Colon (tissue), 2 donors: ENCODE measurements at regions not wholly inside any gene's neighbourhood (a gene's known extent, or its start where the extent isn't known, plus 50 kb on each side); places are given as distances from the start of the nearest gene placed in this dataset.

ENCODE experiments used
- FAIRE-seq: peaks from 2 replicates; lab custom pipeline; 2012; peaks lifted over from hg19 to GRCh38; lab: Jason Lieb, UNC
- donor health status: control.
- donor health status: control.

DNA sequence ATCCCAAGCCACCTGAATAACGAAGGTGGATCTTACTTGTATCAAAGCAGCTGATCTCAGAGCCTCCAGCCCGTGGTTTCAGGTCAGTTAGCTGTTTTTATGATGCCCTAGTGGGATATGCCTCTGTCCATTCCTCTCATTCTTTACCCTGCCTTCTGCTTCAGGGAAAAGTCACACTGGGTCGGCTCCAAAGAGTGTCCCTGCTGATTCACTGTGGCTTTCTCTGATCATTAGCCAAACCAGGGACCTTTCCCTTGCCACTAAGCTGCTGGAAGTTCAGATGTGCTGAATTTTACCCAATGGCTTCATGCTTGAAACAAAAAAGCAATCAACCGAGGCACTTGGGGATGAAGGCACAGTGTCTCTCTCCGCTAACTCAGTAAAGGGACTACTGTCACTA lies 170.2 kb upstream of the SALL1 start:
- no peak for FAIRE-seq

DNA sequence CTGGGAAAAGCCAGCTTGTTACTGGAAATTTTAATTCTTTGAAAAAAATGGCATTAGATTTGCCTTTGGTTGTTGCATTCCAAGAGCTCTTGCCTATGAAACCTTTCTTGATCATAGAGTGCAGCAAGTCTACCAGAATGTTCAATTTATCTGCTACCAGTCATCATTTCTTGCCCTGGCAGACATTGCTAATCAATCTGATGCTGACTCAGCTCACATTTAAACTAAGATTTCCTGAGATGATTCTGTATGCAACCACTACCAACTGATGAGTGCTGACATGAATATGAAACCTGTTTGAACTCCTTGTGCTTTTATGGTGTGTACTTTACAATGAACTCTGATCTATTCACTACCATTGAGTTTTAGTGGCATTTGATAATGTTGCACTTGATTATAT lies 166.5 kb upstream of the SALL1 start:
- no peak for FAIRE-seq

DNA sequence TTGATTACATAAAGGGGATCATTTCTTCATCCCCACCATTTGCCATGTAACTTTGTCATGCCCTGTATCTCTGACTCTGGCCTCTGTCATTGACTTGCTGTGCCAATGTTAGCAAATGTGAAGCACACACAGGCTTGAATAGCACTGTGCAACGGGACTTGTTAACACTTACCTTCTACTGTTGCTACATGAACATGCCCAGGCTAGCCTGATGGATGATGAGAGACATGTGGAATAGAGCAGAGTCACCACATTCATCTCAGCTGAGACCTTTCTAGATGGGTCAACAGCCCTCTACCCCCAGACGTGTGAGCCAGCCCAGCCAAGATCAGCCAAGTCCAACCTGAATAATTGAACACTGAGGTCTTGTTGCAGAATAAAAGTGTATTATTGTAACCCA lies 162.1 kb upstream of the SALL1 start:
- no peak for FAIRE-seq

DNA sequence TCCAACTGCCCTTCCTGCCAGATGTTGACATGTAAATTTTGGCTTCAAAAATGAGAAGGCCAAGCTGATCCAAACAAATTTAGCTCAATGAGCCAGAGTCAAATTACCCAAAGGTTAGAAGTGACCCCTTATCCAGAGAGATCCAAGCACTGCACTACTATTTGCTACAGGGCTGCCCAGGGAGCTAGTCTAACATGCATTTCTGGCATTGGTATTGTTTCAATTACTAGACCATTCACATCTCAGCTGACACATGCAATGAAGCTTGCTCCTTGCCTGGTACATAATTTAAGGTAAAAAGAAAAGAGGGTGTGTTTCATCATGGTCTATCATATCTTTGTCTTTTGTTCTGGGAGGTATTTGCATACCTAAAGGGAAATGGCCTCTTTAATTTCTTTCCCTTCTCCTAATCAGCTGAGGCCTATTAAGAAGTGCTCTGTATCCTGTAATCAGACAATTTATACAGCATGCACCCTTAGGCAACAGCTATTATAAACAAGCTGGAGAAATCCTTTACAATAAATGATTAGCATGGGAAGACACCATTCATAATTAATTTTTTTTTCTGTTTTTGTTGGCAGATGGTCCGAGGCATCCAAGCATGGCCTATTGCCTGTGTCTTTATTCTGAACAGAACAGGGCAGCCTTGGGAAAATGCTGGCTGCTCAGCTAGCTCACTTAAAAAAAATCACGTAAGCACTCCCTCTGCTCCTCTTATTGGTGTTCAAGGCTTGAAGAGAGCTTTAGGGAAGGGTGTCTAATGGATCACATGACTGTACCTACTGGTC lies 161.5 kb upstream of the SALL1 start:
- no peak for FAIRE-seq

DNA sequence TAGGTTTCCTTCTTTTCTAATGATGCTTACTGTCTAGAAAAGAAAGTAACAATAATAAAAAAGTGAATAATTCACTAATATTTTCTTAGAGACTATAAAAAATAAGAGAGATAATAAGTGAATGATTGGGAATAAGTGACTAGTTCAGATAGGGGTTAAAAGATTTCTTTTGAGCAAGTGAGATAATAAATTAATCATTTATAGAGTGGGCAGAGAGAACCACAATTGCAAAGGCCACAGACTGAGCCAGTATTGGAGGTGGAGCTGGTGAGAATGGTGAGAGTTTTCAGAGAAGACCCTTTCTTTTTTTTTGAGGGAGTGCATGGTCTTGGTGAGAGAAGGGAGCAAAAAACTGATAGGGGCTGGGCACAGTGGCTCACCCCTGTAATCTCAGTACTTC lies 159.1 kb upstream of the SALL1 start:
- no peak for FAIRE-seq

DNA sequence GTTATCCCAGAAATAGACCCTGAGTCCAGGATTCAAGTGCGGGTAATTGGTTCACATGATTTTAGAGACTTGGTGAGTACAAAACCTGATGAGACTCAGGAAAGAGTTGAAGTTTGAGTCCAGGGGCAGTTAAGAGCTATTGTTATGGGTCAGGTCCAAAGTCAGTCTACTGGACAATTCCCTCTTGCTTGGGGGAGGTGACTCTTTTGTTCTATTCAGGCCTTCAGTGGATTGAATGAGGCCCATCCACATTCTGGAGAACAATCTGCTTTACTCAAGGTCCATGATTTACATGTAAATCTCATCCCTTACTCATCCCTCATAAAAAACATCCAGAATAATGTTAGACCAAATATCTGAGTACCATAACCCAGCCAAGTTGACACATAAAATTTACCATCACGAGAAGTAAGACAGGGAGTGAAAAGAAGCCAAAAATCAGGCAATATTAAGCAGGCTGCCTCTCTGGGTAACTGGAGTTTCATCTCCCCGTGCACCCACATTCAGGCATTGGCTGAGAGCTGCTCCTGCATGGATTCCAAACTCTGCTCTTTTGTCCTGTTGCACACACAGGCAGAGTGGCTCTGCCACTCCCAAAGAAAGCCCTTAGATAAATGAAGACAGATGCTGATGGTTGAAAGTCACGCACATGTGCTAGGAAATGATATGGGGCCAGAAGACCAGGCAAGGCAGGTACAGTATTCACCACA lies 156.0 kb upstream of the SALL1 start:
- no peak for FAIRE-seq

DNA sequence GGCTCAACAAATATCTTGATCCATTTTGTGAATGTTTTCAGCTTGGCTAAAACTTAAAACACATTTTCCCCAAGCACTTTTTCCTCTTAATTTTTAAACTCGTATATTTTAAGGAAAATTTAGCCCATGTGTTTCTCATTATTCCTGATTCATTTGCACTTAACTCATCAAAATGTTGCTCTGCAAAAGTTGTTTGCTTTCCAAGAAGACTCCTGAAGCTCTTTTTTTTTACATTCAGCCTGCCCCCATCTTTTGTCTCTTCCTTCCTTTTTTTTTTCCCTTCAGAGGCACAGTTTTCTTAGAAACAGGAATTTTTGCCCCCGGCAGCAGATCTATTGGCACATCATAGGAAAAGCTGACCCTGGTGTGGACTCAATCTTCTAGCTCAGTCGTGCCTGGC lies 155.0 kb upstream of the SALL1 start:
- no peak for FAIRE-seq

DNA sequence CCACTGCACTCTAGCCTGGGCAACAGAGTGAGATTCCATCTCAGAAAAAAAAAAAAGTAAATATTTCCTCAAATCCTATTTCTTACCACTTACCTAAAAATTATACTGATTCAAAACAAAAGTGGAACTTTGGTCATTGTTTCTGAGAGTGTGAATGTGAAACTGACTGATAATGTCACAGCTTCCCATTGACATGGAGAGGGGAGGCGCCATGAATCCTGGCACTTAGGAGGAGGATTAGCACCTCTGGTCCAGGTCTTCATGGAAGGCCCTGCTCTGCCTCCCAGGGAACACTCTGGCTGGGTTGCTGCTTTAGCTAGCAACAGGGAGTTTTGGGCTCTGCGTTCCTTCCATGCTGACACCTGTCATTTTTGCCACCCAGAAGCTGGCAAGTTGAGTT lies 154.3 kb upstream of the SALL1 start:
- FAIRE-seq: no peak

DNA sequence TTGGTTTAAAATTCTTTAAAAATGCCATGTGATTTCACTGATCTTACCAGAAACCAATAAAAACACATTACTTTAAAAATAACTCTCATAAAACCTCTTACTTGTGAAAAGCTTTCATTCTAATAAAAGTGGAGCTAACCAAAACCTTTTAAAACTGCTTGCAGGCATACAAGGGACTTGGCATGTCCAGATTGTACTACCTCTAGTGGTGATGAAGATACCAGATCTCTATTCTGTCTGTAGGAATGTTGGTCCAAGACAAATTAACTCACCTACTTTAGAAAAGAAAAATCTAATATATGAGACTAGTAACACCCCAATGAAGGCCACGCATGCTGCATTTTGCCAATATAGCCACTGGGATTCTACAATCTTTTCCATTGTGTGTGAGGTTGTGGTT lies 151.0 kb upstream of the SALL1 start:
- FAIRE-seq: no peak

DNA sequence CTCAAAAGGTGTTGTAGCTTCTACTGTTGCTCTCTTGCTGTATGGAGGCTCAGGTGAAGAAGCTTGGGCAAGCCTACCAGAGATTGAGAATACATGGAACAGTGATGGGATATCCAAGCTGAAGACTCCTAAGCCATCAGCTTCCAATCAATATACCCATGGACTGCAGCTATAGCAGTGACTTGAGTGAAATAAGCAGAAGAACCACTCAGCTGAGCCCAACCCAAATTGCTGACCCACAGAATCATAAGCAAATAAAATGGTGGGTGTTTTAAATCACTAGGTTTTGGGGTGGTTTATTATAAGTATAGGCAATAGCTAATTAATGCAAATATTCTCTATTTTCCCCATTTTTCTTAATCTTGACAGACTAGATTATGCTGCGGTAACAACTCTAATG lies 147.7 kb upstream of the SALL1 start:
- FAIRE-seq: no peak

DNA sequence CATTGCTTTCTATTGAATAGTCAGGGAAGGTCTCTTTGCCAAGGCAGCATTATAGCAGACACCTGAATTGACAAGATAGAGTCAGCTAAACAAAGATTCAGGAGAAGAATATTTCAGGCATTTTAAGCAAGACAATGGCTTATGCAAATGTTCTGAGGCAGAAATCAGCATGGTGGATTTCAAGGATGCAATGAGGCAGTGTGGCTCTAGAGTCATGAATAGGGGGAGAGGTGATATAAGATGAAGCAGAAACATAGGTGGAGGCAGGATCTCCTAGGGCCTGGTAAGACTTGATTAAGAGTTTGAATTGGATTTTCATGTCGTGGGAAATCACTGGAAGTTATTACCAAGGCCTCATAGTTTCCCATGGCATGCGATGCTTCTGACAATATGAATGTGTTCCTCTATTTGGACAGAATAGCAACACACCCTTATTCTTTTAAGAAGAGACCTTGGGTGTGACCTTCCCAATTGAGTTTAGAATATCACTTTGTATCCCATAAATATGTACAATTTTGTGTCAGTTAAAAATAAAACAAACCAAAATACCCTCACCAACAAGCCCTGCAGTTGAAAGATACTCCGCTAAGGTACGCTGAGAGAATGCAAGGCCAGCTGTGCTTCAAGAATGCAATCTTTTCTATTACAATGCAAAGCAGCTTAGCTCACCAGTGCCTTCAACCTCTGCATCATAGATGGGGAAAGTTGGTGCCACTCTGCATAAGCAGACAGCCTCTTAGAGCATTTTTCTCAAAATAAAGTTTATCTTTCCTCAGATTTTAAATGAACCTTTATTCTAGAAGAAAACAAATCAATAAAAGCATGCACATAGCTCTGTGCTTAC lies 139.6 kb upstream of the SALL1 start:
- no peak for FAIRE-seq

DNA sequence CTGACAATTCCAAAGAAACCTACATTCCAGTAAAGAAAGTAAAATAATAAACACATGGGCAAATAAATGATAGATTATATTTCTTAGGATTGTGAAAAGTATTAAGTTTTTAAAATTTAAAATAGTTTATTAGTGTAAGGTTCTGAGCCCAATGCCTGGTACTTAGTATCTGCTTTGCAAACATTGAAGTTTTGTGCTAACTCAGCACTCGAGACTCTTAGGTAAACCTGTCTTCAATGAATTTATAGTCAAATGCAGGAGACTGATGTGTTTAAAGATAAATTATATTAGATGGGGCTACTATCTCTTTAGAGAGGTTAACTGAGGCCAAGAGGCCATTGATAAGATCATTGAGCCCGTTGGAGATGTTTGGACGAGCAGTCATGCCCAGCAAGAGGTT lies 138.3 kb upstream of the SALL1 start:
- FAIRE-seq: no peak

DNA sequence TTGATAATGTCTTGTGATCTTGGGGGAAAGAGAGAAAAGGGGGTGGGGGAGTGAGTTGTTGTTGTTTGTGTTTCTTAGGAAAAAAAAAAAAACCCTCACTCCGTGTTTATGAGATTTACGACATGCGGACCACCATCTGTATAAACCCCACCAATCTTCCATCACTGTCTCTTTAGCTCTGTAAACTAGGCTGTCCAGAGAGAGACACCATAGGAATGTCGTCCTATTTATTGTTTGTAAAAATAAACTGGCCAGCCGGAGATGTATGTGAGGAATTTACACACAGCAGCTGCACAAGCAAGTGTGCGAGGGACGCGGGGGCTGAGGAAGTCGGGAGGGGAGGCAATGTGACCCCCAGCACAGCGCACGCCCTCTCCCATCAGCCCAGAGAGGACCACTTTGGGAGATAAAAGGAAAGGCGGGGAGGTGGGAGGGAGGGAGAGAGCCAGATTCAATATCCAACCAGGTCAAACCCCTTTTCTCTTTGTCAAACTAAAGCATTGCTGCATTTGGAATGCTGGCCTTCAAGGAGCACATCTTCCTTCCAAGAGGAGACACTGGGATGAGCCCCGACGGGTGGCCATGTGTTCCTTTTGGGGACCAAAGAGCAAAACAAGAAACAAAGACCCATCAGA lies 136.2 kb upstream of the SALL1 start:
- no peak for FAIRE-seq

DNA sequence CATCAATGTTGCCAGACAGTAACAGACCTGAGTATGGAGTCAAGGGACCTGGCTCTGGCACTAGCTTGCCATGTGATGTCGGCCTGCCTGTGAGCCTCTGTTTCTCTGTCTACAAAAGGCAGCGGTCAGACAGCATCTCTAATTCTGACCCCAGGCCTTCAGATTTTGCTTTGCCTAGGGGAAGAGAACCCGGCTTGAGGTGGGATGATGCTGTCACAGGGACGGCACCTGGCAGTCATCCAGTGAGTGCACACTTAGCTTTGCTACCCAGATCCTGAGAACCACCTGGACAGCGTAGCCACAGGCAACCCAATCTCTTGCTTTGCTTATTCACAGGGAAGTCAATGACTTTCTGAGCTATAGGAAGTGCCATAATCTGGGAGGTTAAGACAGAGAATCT lies 135.2 kb upstream of the SALL1 start:
- FAIRE-seq: no peak

DNA sequence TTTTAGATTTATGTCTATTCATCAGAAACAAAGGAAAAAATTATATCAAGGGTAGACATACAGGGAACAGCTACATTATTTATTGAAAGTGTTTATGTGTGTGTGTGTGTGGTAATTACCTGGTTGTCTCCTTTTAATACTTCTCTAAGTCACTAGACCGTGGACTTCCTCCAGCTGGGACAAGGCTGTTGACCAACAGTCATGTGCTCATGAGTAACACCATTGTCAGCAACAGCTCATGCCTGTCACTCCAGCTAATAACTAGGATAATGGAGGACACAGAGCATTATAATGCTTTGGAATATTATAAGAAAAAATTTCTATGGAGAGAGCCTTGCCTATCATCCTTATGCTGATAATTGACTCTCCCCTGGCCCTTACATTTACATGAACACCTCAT lies 125.3 kb upstream of the SALL1 start:
- no peak for FAIRE-seq

DNA sequence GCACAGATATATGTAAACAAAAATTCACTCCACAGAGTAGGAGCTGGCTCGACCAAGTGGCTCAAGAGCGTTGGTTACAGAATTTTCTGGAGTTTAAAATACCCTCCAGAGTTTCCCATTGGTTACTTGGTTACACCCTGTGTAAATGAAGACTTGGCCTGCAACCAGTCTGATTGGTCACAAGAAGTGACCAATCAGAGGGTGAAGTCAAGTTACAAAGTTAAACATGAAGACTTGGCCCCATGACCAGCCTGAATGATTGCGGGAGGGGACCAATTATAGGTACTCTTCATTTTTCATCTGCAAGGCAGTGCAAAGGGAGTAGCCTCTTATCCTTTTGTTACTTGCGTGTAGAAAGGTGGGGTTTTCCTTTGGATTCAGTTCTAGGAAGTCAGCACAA lies 121.3 kb upstream of the SALL1 start:
- FAIRE-seq: no peak

DNA sequence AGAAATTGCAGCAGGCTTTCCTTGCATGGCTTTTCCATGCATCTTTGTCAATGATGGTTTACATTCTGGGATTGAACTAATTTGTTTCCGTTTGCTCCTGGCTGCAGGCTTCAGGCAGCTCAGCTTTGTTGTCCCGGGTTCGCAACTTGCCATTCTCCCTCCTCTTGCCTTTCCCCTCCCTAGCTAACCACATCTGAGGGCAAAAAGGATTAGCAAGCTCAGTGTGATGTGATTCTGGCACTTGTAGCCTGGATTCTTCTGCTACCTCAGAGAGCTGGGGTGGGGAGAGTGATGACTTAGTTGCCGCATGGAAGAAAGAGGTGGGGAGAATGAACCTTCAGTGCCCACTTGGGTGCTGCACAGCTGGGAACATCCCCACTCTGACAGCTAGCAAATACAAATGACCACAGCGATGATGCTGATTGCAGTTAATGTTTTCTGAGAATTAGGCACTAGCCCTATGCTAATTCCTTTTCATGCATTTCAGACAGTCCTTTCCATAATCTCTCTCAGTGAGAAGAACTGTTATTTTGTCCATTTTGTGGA lies 120.2 kb upstream of the SALL1 start:
- no peak for FAIRE-seq

DNA sequence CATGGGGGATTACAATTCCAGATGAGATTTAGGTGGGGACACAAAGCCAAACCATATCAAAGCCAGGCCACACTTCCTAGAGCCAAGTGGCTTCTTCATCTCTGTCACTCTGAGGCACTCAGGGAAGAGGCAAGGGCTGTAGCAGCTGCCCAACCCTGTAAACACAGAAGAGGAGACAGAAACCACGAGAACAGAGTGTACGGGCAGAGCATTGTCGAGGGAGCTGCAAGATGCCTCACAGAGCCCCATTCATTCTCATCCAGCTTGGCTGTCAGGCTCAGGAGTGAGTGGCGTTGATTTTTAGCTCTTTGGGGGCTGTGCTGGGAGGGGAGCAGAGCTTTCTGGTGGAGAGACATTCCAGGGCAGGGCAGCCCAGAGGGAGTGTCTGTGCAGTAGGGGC lies 117.2 kb upstream of the SALL1 start:
- no peak for FAIRE-seq

DNA sequence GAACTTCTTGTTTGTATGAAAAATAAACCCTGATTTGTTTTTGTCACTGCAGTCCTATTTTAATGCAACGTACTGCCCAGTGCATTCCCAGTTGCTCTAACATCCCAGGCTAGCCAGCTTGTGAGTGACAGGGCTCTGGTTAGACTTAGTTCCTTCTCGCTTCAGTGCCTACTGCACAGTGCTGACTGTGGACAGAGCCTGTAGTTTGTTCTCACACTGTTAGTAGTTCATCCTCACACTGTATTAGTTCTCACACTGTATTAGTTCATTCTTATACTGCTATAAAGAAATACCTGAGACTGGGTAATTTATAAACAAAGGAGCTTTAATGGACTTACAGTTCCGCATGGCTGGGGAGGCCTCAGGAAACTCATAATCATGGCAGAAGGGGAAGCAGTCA lies 116.6 kb upstream of the SALL1 start:
- no peak for FAIRE-seq

DNA sequence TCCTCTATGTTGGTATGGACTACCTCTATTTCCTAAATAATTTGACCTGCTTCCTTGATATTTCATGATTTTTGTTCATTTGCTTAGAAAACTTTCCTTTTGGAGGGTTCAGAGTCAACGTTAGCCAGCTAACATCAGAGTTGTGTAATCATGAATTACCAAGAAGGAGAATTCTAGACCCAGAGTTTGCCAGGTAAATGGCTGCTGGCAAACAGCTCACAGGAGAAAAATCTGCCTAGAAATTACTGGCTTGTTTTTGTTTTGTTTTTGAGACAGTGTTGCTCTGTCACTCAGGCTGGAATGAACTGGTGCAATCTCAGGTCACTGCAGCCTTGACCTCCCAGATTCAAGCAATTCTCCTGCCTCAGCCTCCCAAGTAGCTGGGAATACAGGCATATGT lies 111.4 kb upstream of the SALL1 start:
- FAIRE-seq: no peak

DNA sequence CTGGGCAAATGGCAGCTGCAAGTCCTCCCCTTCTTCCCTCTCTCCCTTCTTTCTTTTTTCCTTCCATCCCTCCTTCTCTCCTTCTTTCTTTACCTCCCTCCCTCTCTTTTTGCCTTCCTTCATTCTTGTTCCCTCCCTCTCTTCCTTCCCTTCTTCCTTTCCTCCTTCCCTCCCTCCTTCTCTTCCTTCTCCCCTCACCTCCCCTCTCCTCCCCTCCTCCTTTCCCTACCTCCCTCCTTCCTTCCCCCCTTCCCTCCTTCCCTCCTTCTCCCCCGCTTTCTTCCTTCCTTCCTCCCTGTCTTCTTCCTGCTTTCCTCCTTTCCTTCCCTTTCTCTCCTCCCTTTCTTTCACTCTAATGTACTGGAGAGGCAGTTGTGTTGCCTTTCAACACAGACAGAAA lies 110.8 kb upstream of the SALL1 start:
- no peak for FAIRE-seq

DNA sequence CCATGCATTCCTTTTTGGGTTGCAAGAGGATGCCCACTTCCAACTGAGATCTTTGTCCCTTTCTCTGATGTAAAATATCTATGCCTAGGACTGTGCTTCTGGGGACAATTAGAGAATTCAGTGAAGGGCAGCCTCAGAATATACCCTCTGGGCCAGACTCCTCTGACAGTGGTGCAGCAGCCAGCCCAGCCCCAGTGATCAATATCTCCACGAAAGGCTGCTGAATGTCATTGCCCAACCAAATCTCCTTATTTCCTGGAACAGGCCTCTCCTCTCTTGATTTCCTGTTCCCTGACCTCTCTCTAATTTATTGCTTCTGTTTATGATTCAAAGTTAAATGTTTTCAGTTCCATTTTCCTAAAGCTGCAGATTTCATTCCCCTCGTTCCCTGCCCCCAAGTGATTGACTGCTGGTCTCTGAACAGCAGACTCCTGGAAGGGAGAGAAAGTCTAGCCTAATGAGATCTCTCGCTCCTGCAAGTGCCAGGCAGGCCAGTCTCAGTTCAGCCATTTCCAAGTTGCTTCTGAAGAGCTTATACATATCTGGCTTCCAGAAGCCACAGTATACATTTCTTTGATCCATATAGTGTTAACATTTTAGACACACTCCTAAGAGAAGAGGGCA lies 104.4 kb upstream of the SALL1 start:
- FAIRE-seq: no peak
